SK-N-SH (cell line): ENCODE measurements at regions not wholly inside any gene's neighbourhood (a gene's known extent, or its start where the extent isn't known, plus 50 kb on each side); places are given as distances from the start of the nearest gene placed in this dataset.

Source experiments
- CTCF ChIA-PET: fragments of 300-600, 350-600 bp; formaldehyde crosslinking; extraction: SDS; loops from one replicate; lab custom pipeline; 2021; lab: Yijun Ruan, JAX
- POLR2A ChIA-PET: fragments of 350-600 bp; sonication (Branson Sonifier 250); formaldehyde crosslinking; extraction: SDS; loops from one replicate; lab custom pipeline; 2020; ENCODE audit warnings: antibody characterized with exemption, inconsistent platforms; lab: Yijun Ruan, JAX
- DNase-seq: peaks from one replicate; pipeline ENCODE4 v3.0.0; 2012
- H2AFZ ChIP-seq: fragments of 200-600 bp; sonication (generic); 2 replicates; pipeline ENCODE4 v1.8.1; 2016; ENCODE audit warnings: antibody characterized with exemption, mild to moderate bottlenecking, low read depth
- H3F3A ChIP-seq: fragments of 200-600 bp; sonication (generic); replicated peaks from 2 replicates; pipeline ENCODE3; 2016; ENCODE audit warnings: antibody characterized with exemption, mild to moderate bottlenecking; ENCODE audit not compliant: insufficient read depth
- H3K27ac ChIP-seq, 2 experiments: fragments of 200-500 bp in 1 of 2; fragments of 200-600 bp in 1 of 2; sonication (Bioruptor generic) in 1 of 2; sonication (generic), shearing (Covaris generic) in 1 of 2; 2 replicates each; pipeline versions ENCODE4 v1.5.1 to v1.6.1; 2014 to 2016; ENCODE audit warnings: low read depth in 2 of 2, inconsistent platforms in 1 of 2, low read length in 1 of 2, mild to moderate bottlenecking in 1 of 2, mixed read lengths in 1 of 2
- H3K27me3 ChIP-seq: fragments of 200-600 bp; sonication (generic), shearing (Covaris generic); 2 replicates; pipeline ENCODE4 v1.6.1; 2016; ENCODE audit warnings: mixed run types; ENCODE audit not compliant: insufficient read depth
- H3K36me3 ChIP-seq, 2 experiments: fragments of 200-500 bp in 1 of 2; fragments of 200-600 bp in 1 of 2; sonication (Bioruptor generic) in 1 of 2; sonication (generic) in 1 of 2; replicated peaks in 1 of 2; 2 replicates each; pipeline versions ENCODE3 to v1.5.1; 2014 to 2016; ENCODE audit warnings: low read length in 1 of 2, mild to moderate bottlenecking in 1 of 2; ENCODE audit not compliant: insufficient read depth in 2 of 2, control insufficient read depth in 1 of 2
- H3K4me1 ChIP-seq, 2 experiments: fragments of 200-500 bp in 1 of 2; fragments of 200-600 bp in 1 of 2; sonication (Bioruptor generic) in 1 of 2; sonication (generic), shearing (Covaris generic) in 1 of 2; 2 replicates each; pipeline versions ENCODE4 v1.5.1 to v1.6.1; 2014 to 2016; ENCODE audit warnings: low read depth in 1 of 2, low read length in 1 of 2, mixed run types in 1 of 2; ENCODE audit not compliant: insufficient read depth in 2 of 2, control insufficient read depth in 1 of 2
- H3K4me2 ChIP-seq: fragments of 200-600 bp; sonication (generic), shearing (Covaris generic); 2 replicates; pipeline ENCODE4 v1.6.1; 2017; ENCODE audit warnings: mixed run types
- H3K4me3 ChIP-seq, 2 experiments: fragments of 200-500 bp in 1 of 2; fragments of 200-600 bp in 1 of 2; sonication (Bioruptor generic) in 1 of 2; sonication (generic), shearing (Covaris generic) in 1 of 2; 2 replicates each; pipeline versions ENCODE4 v1.5.1 to v1.8.1; 2014 to 2016; ENCODE audit warnings: low read depth in 2 of 2, inconsistent platforms in 1 of 2, low read length in 1 of 2, mild to moderate bottlenecking in 1 of 2, mixed read lengths in 1 of 2, moderate library complexity in 1 of 2
- H3K79me2 ChIP-seq: fragments of 200-600 bp; sonication (generic); 2 replicates; pipeline ENCODE4 v1.8.1; 2017; ENCODE audit warnings: mild to moderate bottlenecking; ENCODE audit not compliant: insufficient read depth
- H3K9ac ChIP-seq: fragments of 200-600 bp; sonication (generic); 2 replicates; pipeline ENCODE4 v1.6.1; 2017; ENCODE audit warnings: mixed run types
- H3K9me2 ChIP-seq: fragments of 200-600 bp; sonication (generic); 2 replicates; pipeline ENCODE4 v1.6.1; 2017; ENCODE audit warnings: mixed run types
- H3K9me3 ChIP-seq: fragments of 200-600 bp; sonication (generic); 2 replicates; pipeline ENCODE4 v1.6.1; 2017; ENCODE audit warnings: mixed run types, mild to moderate bottlenecking, moderate library complexity
- H4K20me1 ChIP-seq: fragments of 200-600 bp; sonication (generic); 2 replicates; pipeline ENCODE4 v1.6.1; 2017; ENCODE audit warnings: mild to moderate bottlenecking, mixed run types; ENCODE audit not compliant: insufficient read depth
- CTCF ChIP-seq: fragments of 200-600 bp; sonication (generic); IDR thresholded peaks from 2 replicates; pipeline ENCODE4 v1.6.1; 2017; ENCODE audit warnings: antibody characterized with exemption, mild to moderate bottlenecking, moderate library complexity
- FOXJ3 ChIP-seq: sonication (generic); formaldehyde crosslinking; IDR thresholded peaks from 2 replicates; pipeline ENCODE4 v1.5.1; 2020; ENCODE audit warnings: mild to moderate bottlenecking, missing genetic modification reagents
- MEF2A ChIP-seq: IDR thresholded peaks from 2 replicates; pipeline ENCODE4 v1.4.0; 2012; ENCODE audit warnings: low read depth, borderline replicate concordance
- MXI1 ChIP-seq: IDR thresholded peaks from 2 replicates; pipeline ENCODE4 v1.6.1; 2012; ENCODE audit warnings: mild to moderate bottlenecking, low read depth, low read length, improper control_type of control experiment
- POLR2AphosphoS5 ChIP-seq: IDR thresholded peaks from 2 replicates; pipeline ENCODE4 v1.6.1; 2012; ENCODE audit warnings: low read depth, low read length
- YY1 ChIP-seq: IDR thresholded peaks from 2 replicates; pipeline ENCODE4 v1.4.0; 2012; ENCODE audit warnings: low read depth, mild to moderate bottlenecking
- ZBTB33 ChIP-seq: IDR thresholded peaks from 2 replicates; pipeline ENCODE4 v1.4.0; 2012; ENCODE audit warnings: low read depth, borderline replicate concordance
- WGBS: methylation state at CpG from one replicate; pipeline ENCODE4 v1.1.6; 2017; ENCODE audit warnings: low lambda C conversion rate; 5-methylcytosine and 5-hydroxymethylcytosine counted together

- H3K4me2 ChIP-seq, result no peak overlapping the region
- no peaks in the 10 kb centered on the region for H3K4me1 ChIP-seq
- CTCF ChIA-PET, result no interaction called here
- no peaks in the 10 kb centered on the region for H3F3A ChIP-seq
- no peak overlapping the region for H3K9ac ChIP-seq
- no peaks in the 10 kb centered on the region for H3K36me3 ChIP-seq
- POLR2A ChIA-PET, result no interaction called here
- peak; percentile 6 for DNase-seq
- no peaks in the 10 kb centered on the region for H3K9me2 ChIP-seq
- WGBS, result 4% methylated on average over 2 of the region's 2 CpGs
- H3K27me3 ChIP-seq, result no peaks in the 10 kb centered on the region
- H4K20me1 ChIP-seq, result no peaks in the 10 kb centered on the region
- TF ChIP-seq MXI1 (no peak), CTCF (peak; percentile 24; the same call in 1 of the 2 replicates)
- no peaks in the 10 kb centered on the region for H3K79me2 ChIP-seq
- no peaks in the 10 kb centered on the region for H3K9me3 ChIP-seq
- no peak overlapping the region for H3K4me3 ChIP-seq
- no peak overlapping the region for H3K27ac ChIP-seq
- H2AFZ ChIP-seq, result no peak overlapping the region
Measured at GRCh38 chr7:49483142-49483541, 290.3 kb upstream of the VWC2 start.

GRCh38 chr7:49486974-49487829 lies 286.2 kb upstream of the VWC2 start:
- Histone ChIP-seq H3K9ac (no peak overlapping the region), H3K27me3 (no peaks in the 10 kb centered on the region; the same call in 1 of the 2 replicates), H3K27ac (no peak overlapping the region), H3K4me3 (no peak overlapping the region), H2AFZ (no peak overlapping the region), H3K36me3 (no peaks in the 10 kb centered on the region), H3K9me2 (no peaks in the 10 kb centered on the region), H3K79me2 (no peaks in the 10 kb centered on the region), H3K4me1 (no peaks in the 10 kb centered on the region), H4K20me1 (no peaks in the 10 kb centered on the region), H3K9me3 (no peaks in the 10 kb centered on the region), H3K4me2 (no peak overlapping the region), H3F3A (no peaks in the 10 kb centered on the region)
- ChIA-PET POLR2A (no interaction called here), CTCF (interaction anchor here (1.4 kb wide), 1 partner anchor 9 kb away, joined by 4 read pairs; no protein-coding TSS in a partner anchor)
- TF ChIP-seq ZBTB33 (no peak), POLR2AphosphoS5 (no peak), YY1 (no peak), MEF2A (no peak), FOXJ3 (no peak)
- WGBS, result under 1% methylated on average over 5 of the region's 5 CpGs
- DNase-seq, result no peak
